RWPE1 (cell line): ENCODE measurements at regions not wholly inside any gene's neighbourhood (a gene's known extent, or its start where the extent isn't known, plus 50 kb on each side); places are given as distances from the start of the nearest gene placed in this dataset.

Experiments used
- CTCF ChIA-PET: fragments of 350-600 bp; sonication (Branson Sonifier 250); formaldehyde crosslinking; extraction: SDS; loops from one replicate; lab custom pipeline; 2021; lab: Yijun Ruan, JAX
- POLR2A ChIA-PET: fragments of 400-600 bp; formaldehyde crosslinking; extraction: SDS; loops from one replicate; lab custom pipeline; 2020; ENCODE audit warnings: antibody characterized with exemption; ENCODE audit not compliant: low non-redundant PET; lab: Yijun Ruan, JAX
- DNase-seq: peaks from one replicate; pipeline ENCODE4 v3.0.0; 2012; ENCODE audit warnings: low spot score
- H3K27ac ChIP-seq: fragments of 450-650 bp; 2 replicates; pipeline ENCODE4 v1.5.1; 2017
- TF ChIP-seq, protein P1 (sequence below): fragments of 450-650 bp; conservative IDR thresholded peaks from 2 replicates; pipeline ENCODE4 v1.5.1; 2017; ENCODE audit warnings: low read depth, mild to moderate bottlenecking

DNA sequence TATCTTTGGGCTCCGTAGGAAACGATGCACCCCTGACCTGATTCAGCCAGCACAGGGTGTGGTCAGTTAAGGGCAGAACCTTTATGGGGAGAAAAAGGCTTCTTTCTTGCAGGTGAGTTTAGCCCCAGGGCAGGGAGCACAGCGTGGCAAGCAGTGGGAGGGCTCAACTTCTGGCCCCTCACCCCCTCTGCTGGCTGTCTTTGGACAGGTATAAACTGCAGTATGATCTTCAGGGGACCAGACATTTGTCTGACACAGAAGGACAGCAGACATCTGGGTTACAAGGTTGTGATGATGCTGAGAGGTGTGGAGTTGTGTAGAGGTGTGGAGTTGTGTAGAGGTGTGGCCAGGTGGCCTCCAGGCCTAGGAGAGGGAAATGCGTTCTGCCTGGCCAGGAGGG lies 324.0 kb upstream of the PLET1 start:
- DNase-seq, result peak; percentile 15
- H3K27ac ChIP-seq, result no peak overlapping the region
- ChIA-PET POLR2A (no interaction called here), CTCF (interaction anchor here (0.6 to 1.3 kb wide), 2 partner anchors 31 to 296 kb away, joined by 3 to 5 read pairs; no protein-coding TSS in a partner anchor)
- TF ChIP-seq, protein P1, sequence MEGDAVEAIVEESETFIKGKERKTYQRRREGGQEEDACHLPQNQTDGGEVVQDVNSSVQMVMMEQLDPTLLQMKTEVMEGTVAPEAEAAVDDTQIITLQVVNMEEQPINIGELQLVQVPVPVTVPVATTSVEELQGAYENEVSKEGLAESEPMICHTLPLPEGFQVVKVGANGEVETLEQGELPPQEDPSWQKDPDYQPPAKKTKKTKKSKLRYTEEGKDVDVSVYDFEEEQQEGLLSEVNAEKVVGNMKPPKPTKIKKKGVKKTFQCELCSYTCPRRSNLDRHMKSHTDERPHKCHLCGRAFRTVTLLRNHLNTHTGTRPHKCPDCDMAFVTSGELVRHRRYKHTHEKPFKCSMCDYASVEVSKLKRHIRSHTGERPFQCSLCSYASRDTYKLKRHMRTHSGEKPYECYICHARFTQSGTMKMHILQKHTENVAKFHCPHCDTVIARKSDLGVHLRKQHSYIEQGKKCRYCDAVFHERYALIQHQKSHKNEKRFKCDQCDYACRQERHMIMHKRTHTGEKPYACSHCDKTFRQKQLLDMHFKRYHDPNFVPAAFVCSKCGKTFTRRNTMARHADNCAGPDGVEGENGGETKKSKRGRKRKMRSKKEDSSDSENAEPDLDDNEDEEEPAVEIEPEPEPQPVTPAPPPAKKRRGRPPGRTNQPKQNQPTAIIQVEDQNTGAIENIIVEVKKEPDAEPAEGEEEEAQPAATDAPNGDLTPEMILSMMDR, result no peak

- POLR2A ChIA-PET, result interaction anchor here (0.7 kb wide), 1 partner anchor 701 kb away, joined by 3 read pairs; no protein-coding TSS in a partner anchor
These were observed 327.0 kb upstream of the PLET1 start for GRCh38 chr11:112587664-112588063.

DNA sequence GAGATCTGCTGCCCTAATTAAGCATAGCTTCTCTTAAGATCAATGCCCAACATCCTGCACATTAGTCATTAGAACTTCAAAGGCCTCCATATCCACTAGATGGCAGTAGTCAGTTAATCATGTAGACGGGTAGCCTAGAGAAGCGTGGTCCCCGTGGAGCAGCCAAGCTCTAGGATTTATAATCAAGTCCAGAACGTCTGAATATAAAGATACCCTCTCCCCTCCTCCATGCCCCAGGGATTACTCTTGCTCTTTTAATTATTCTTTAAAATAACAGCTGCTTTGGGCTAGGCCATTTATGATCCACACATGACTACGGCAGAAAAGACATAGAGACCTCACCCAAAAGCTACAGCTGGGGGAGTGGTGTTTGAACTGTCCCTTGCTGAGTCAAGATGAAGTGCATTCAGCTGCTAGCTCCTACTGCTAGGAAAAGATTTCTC lies 327.6 kb upstream of the PLET1 start:
- TF ChIP-seq, protein P1, result peak; percentile 74
- DNase-seq, result peak; percentile 78
- no peak overlapping the region for H3K27ac ChIP-seq
- POLR2A ChIA-PET, result no interaction called here
- CTCF ChIA-PET, result interaction anchor here (0.5 to 2.9 kb wide), 29 partner anchors 11 to 702 kb away, joined by 3 to 33 read pairs (median 3); no protein-coding TSS in a partner anchor

More at GRCh38 chr11:112587664-112588063, 327.0 kb upstream of the PLET1 start:
- TF ChIP-seq, protein P1, result no peak
- H3K27ac ChIP-seq, result no peak overlapping the region
- CTCF ChIA-PET, result interaction anchor here (0.6 to 2.9 kb wide), 25 partner anchors 12 to 702 kb away, joined by 3 to 33 read pairs (median 3); no protein-coding TSS in a partner anchor
- DNase-seq, result no peak

DNA sequence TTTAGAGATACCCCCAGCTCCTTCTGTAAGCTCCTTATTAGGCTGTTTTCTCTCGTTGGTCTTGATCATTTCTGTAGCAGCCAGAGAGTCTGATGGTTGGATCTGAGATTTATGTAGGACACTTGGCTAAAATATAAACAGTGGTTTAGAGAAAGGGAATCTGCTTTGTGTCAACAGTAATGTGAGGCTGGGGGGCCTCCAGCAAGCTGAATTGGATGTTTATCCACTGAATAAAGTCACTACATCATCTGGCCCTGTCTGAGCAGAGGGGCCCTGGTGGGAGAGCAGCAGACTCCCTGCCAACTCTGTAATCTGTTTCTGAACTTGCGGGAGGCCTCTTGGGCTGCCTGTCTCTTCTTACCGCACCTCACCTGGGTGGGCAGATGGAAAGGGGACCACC lies 328.5 kb upstream of the PLET1 start:
- H3K27ac ChIP-seq, result no peak overlapping the region
- TF ChIP-seq, protein P1, result no peak
- no peak for DNase-seq
- CTCF ChIA-PET, result interaction anchor here (0.5 to 2.9 kb wide), 3 partner anchors 371 to 701 kb away, joined by 3 to 33 read pairs (median 6); no protein-coding TSS in a partner anchor
- POLR2A ChIA-PET, result no interaction called here

DNA sequence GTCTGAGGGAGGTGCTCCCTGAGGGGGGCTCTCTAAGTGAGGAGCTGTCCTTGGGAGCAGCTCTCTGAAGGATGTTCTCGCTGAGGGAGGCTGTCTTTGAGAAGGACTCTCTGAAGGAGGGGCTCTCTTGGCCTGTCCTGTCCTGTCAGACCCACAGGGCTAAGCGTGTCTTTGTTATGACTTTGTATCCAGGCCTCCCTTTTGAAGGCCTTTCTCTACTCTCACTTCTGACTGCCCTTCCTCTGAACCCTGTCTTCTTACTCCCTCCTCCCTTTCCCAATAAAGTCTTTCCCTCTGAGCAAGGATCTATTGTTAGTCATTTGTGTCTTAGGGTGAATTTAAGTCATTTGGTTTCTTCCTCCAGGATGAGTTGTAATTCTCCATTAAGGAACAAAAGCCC lies 330.1 kb upstream of the PLET1 start:
- DNase-seq, result no peak
- CTCF ChIA-PET, result interaction anchor here (3.1 kb wide), 1 partner anchor 699 kb away, joined by 10 read pairs; no protein-coding TSS in a partner anchor
- H3K27ac ChIP-seq, result no peak overlapping the region
- TF ChIP-seq, protein P1, result no peak
- POLR2A ChIA-PET, result no interaction called here

DNA sequence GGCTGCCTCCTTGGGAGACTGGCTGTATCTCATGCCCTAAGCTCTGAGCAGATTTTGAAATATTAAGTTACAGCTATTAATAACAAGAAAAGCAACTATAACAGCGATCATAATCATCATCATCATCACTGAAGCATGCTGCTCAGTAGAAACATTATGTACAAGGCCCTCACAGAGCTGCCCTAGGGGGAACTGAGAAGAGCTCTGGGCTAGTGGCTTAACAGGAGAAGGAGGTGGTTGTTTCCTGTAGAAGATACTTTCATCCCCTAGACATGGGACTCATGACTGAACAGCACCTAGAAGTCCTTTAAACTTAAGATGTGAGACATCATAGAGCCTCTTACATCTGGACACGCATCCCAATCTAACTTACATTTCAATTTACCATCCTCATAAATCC lies 332.8 kb upstream of the PLET1 start:
- no peak overlapping the region for H3K27ac ChIP-seq
- CTCF ChIA-PET, result interaction anchor here (3.1 kb wide), 1 partner anchor 696 kb away, joined by 10 read pairs; no protein-coding TSS in a partner anchor
- POLR2A ChIA-PET, result no interaction called here
- no peak for DNase-seq
- TF ChIP-seq, protein P1, result no peak
